GM19467 (cell line): ENCODE measurements at regions not wholly inside any gene's neighbourhood (a gene's known extent, or its start where the extent isn't known, plus 50 kb on each side); places are given as distances from the start of the nearest gene placed in this dataset.
"Not testable (repeated sequence)": the region's sequence is repeated elsewhere in the genome, so short reads cannot be mapped to it uniquely, and the experiment has no call there.

Experiments
- ATAC-seq: cut with Tn5 transposase; IDR thresholded peaks from one replicate; pipeline ENCODE4 v1.9.1; 2021; ENCODE audit warnings: mild to moderate bottlenecking, moderate library complexity; ENCODE audit not compliant: unreplicated experiment

DNA sequence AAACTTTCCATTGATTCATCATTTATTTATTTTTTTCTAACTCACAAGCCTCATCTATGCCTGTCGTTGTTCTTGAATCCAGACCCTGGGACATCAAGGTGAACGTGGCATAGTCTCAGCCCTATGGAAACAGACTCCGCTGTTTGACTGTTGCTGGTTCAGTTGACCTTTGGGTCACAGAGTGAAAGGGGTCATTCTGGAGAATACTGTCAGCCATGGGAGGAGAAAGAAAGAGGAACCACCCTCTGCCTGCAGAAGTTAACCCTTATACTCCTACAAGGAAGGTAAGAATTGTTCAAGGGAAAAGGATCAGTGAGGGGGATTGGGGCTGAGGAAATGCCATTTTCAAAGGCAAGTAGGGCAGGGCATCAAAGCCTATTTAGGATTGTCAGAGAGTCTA, 387.6 kb upstream of the MAF start:
- no peak for ATAC-seq

GRCh38 chr16:79986352-79986751, 385.8 kb upstream of the MAF start:
- no peak for ATAC-seq

DNA sequence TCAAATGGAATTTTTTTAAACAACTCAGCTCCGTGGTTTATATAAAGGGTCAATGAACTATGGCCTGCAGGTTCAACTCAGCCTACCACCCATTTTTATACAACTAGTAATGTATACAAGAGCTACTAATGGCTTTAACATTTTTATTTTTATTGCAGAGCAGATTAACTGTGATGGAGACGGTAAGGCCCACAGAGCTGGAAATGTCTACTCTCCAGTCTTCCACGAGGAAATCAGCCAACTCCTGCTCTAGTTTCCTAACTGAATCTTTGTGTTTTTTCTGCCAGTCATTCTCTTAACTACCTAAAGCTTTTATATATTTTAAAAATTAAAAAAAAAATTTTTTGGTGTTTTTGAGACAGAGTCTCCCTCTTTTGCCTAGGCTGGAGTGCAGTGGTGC, 385.1 kb upstream of the MAF start:
- ATAC-seq = no peak

GRCh38 chr16:79984149-79984548, 383.6 kb upstream of the MAF start:
- not testable (repeated sequence) for ATAC-seq

DNA sequence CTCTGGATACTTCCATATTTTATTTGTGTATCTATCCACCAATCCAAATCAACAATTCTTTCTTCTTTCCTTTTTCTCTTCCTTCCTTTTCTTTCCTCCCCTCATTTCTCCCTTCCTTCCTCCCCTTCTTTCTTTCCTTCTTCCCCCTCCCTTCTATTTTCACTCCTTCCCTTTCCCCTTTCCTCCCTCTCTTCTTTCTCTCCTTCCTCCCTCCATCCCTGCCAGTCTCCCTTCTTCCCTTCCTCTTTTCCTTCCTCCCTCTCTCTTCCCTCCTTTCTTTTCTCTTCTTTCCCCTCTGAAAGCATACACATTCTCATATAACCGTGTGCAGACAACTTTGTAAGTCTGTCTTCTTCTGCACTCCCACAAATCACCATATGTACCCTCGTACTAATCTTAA, 382.3 kb upstream of the MAF start:
- no peak for ATAC-seq

GRCh38 chr16:79982361-79982760, 381.8 kb upstream of the MAF start:
- ATAC-seq = no peak

DNA sequence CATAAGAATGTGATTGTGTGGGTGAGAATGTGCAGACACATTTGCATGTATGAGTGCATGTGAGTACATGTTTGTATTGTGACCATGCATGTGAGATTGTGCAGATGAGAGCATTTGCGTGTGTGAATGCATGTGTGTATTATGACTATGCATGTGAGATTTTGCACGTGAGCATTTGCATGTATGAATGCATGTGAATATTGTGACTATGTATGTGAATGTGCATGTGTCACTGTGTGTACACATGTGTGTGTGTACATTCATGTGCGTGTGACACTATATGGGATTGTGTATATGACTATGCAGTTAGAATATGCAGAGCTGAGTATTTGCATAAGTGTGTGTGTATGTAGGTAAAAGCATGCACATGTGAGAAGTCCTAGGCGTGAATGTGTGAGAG, 381.3 kb upstream of the MAF start:
- no peak for ATAC-seq

- no peak for ATAC-seq
These were observed 380.3 kb upstream of the MAF start for GRCh38 chr16:79980650-79981521.

- no peak for ATAC-seq
These were observed 377.7 kb upstream of the MAF start for GRCh38 chr16:79977940-79978836.

GRCh38 chr16:79973320-79973719, 372.8 kb upstream of the MAF start:
- ATAC-seq = no peak

DNA sequence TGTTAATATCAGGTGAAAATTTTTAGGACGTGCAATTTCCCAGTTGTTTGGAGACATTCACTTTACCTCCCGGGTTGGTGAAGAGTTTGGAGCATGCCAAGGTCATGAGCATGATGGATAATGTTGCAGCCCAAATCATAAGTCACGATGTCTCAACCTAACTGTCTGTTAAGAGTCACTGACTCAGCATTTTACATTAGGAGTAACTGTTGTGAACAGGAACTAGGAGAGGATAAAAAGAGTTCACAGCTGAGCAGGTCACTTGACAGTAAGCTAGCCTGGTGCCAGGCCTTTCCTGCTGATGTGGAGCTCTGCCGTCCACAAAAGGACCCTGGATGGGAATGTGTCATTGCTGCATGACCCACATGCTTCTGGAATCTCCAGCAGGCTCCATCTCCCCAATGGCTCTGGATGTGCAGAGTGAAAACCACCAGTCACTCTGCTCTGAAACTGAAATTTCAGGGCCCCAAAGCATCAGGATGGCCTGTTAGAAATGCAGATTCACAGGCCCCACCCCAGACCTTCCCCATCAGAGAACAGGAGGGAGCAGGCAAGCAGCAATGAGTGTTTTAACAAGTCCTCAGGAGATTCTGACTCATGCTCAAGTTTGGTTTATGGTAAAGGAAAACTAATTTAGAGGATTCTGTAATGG, 371.6 kb upstream of the MAF start:
- no peak for ATAC-seq

- ATAC-seq = no peak
These were observed 370.7 kb upstream of the MAF start for GRCh38 chr16:79971237-79971572.

DNA sequence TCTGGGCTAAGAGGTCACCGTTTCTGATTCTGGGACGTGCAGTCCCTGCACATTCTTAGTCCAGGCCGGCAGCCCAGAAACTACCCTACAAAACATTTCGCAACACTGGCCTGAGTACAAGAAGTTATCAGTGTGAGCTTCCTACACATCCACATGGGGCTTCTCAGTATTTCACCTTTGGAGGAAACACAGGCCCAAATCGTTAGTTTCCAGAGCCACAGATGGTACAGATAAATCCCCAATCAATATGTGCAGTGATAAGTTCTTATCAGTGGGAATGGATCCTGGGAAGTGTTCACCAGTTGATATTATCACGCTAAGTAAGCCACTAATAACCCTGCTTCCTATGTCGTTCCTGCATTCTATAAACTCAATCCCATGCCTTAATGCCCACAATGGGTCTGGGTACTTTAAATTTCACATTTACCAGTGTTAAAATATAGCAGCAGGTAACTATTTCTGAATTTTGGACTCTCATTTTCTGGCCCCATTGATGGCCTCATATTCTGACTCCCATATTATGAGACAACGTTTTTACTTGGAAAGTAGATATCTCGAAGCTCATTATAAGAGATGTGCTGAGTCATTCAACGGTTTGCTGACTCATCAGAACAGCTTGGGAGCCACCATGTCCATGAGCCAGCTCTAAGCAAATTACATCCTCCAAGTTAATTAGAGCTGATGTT, 370.2 kb upstream of the MAF start:
- ATAC-seq = no peak

GRCh38 chr16:79970087-79970486, 369.6 kb upstream of the MAF start:
- no peak for ATAC-seq

DNA sequence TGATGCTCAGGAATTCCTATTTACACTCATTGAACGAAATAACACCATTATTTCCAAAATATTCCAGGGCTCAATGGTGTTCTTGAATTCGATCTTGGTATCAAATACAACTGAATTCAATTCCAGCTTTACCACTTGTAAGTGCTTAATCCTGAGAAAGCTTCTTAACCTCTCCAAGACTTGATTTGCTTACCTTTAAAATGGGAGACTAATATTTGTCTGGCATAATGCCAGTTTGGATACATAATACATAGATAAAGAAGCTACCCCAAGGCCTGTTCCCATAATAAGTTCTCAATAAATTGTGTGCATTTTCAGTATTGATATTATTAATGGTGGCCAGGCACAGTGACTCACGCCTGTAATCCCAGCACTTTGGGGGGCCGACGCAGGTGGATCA, 368.9 kb upstream of the MAF start:
- ATAC-seq = no peak

DNA sequence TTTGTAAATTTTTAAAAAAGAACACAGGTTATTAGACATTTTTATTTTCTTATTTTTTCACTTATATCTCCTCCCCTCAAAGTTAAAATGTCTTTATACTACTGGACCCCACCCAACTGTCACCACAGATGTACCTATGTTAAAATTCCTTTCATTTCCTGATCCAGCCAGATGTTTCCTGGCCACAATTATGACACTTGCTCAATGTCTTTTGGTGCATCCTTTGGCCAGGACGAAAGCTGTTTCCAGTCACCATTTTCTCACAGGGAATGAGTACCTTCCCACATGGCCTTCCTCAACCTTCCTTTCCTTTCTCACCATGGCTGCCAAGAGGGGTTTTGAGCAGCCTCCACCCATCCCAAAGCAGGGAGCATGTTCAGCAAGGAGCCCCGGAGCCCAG, 365.7 kb upstream of the MAF start:
- no peak for ATAC-seq

- ATAC-seq = no peak
These were observed 365.2 kb upstream of the MAF start for GRCh38 chr16:79965718-79966117.

GRCh38 chr16:79964104-79964503, 363.6 kb upstream of the MAF start:
- ATAC-seq = no peak

GRCh38 chr16:79962962-79963361, 362.4 kb upstream of the MAF start:
- no peak for ATAC-seq

- ATAC-seq = no peak
These were observed 358.7 kb upstream of the MAF start for GRCh38 chr16:79959226-79959625.
